Caco-2 (cell line): ENCODE measurements at regions not wholly inside any gene's neighbourhood (a gene's known extent, or its start where the extent isn't known, plus 50 kb on each side); places are given as distances from the start of the nearest gene placed in this dataset.
"Not testable (repeated sequence)": the region's sequence is repeated elsewhere in the genome, so short reads cannot be mapped to it uniquely, and the experiment has no call there.

ENCODE experiments used
- BruUV-seq: library from RNA; stranded (reverse); fragments of 400-500 nt; replicated peaks from 2 replicates; lab custom pipeline; 2021; lab: Mats Ljungman, UMichigan
- CTCF ChIA-PET: fragments of 300-600 bp; sonication (Branson Sonifier 250); formaldehyde crosslinking; loops from one replicate; lab custom pipeline; 2022; ENCODE audit warnings: antibody characterized with exemption; lab: Charles Lee
- POLR2A ChIA-PET: fragments of 300-600 bp; sonication (Branson Sonifier 250); formaldehyde crosslinking; loops from one replicate; lab custom pipeline; 2022; ENCODE audit warnings: antibody characterized with exemption; lab: Charles Lee
- DNase-seq, 2 experiments: peaks; one replicate each; pipeline versions ENCODE4 v3.0.0 to v3.0.0-alpha.2; 2020 to 2022
- H3K27me3 ChIP-seq: replicated peaks from 2 replicates; pipeline ENCODE4 v1.6.0; 2011; ENCODE audit warnings: low read length; ENCODE audit not compliant: control insufficient read depth, insufficient read depth
- H3K36me3 ChIP-seq: 2 replicates; pipeline ENCODE4 v1.5.1; 2011; ENCODE audit warnings: low read length; ENCODE audit not compliant: control insufficient read depth, insufficient read depth
- H3K4me1 ChIP-seq: fragments of 250-450 bp; sonication (Bioruptor Pico); 2 replicates; pipeline ENCODE4 v1.5.1; 2020; ENCODE audit warnings: mild to moderate bottlenecking
- H3K4me3 ChIP-seq: 2 replicates; pipeline ENCODE4 v1.5.1; 2011; ENCODE audit warnings: low read depth, mild to moderate bottlenecking, control low read depth, low read length
- H3K9me3 ChIP-seq: fragments of 250-450 bp; sonication (Bioruptor Pico); 2 replicates; pipeline ENCODE4 v1.5.1; 2020; ENCODE audit warnings: mild to moderate bottlenecking, moderate library complexity
- H3K27ac Mint-ChIP-seq: one replicate; pipeline ENCODE4 v1.8.0; 2022; ENCODE audit warnings: mixed read lengths; ENCODE audit not compliant: unreplicated experiment
- H3K27me3 Mint-ChIP-seq: one replicate; pipeline ENCODE4 v1.8.0; 2022; ENCODE audit warnings: mixed read lengths; ENCODE audit not compliant: insufficient read depth, unreplicated experiment
- H3K36me3 Mint-ChIP-seq: one replicate; pipeline ENCODE4 v1.8.0; 2022; ENCODE audit warnings: mild to moderate bottlenecking, mixed read lengths; ENCODE audit not compliant: insufficient read depth, unreplicated experiment
- H3K4me1 Mint-ChIP-seq: one replicate; pipeline ENCODE4 v1.8.0; 2022; ENCODE audit warnings: low read depth, mixed read lengths; ENCODE audit not compliant: unreplicated experiment
- H3K4me3 Mint-ChIP-seq: one replicate; pipeline ENCODE4 v1.8.0; 2022; ENCODE audit warnings: mild to moderate bottlenecking, moderate library complexity, mixed read lengths; ENCODE audit not compliant: unreplicated experiment
- H3K9me3 Mint-ChIP-seq: one replicate; pipeline ENCODE4 v1.8.0; 2022; ENCODE audit warnings: mixed read lengths; ENCODE audit not compliant: unreplicated experiment
- intact Hi-C: fragments of 100-400 bp; cut with micrococcal nuclease; formaldehyde crosslinking; loops from one replicate; pipeline ENCODE4 v1.10.0; 2022; ENCODE audit not compliant: unreplicated experiment
- TF ChIP-seq, protein P1 (sequence below), 2 experiments: fragments of 200-600 bp in 1 of 2; IDR thresholded peaks; 1 replicate in 1 of 2; 2 replicates in 1 of 2; pipeline versions ENCODE4 v1.5.1 to v1.8.0; 2011 to 2022; ENCODE audit warnings: antibody characterized with exemption in 1 of 2, control low read depth in 1 of 2, inconsistent platforms in 1 of 2, low read depth in 1 of 2, low read length in 1 of 2, mild to moderate bottlenecking in 1 of 2, moderate library complexity in 1 of 2; ENCODE audit not compliant: insufficient read depth in 1 of 2, severe bottlenecking in 1 of 2, unreplicated experiment in 1 of 2

DNA sequence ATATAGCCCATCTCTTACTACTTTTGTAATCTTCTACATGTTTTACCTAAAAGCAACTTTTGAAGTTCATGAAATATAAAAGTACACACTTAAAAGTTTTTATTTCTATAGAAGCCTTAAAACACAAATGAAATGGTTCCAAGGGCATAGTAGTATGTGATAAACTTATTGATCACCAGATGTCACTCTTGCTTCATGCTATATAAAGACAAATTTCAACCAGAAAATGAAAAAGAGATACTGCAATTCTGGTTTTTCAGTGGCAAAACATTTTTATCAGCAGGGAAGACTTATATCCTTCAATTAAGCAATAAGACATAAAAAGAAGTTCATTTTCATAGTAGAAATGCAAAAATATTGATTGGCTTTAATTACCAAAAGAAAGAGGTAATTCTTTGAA, 69.4 kb upstream of the FBXL17 start:
- Mint-ChIP-seq H3K4me3 (no peak overlapping the region), H3K4me1 (no peaks in the 10 kb centered on the region), H3K36me3 (no peaks in the 10 kb centered on the region), H3K27ac (no peak overlapping the region), H3K9me3 (peaks cover 26% of the 10 kb centered on the region), H3K27me3 (no peaks in the 10 kb centered on the region)
- BruUV-seq, result no TSS peak
- TF ChIP-seq, protein P1, sequence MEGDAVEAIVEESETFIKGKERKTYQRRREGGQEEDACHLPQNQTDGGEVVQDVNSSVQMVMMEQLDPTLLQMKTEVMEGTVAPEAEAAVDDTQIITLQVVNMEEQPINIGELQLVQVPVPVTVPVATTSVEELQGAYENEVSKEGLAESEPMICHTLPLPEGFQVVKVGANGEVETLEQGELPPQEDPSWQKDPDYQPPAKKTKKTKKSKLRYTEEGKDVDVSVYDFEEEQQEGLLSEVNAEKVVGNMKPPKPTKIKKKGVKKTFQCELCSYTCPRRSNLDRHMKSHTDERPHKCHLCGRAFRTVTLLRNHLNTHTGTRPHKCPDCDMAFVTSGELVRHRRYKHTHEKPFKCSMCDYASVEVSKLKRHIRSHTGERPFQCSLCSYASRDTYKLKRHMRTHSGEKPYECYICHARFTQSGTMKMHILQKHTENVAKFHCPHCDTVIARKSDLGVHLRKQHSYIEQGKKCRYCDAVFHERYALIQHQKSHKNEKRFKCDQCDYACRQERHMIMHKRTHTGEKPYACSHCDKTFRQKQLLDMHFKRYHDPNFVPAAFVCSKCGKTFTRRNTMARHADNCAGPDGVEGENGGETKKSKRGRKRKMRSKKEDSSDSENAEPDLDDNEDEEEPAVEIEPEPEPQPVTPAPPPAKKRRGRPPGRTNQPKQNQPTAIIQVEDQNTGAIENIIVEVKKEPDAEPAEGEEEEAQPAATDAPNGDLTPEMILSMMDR (IDR thresholded peaks at IDR 0.05; ENCODE audit: insufficient read depth in 1 of 2, low read depth in 1 of 2, low read length in 1 of 2, severe bottlenecking in 1 of 2, unreplicated experiment in 1 of 2), result no peak
- no peaks in the 10 kb centered on the region for H3K27me3 ChIP-seq
- intact Hi-C loops, result no loop called here
- H3K9me3 ChIP-seq, result peaks cover 20% of the 10 kb centered on the region
- POLR2A ChIA-PET, result no interaction called here
- H3K4me1 ChIP-seq, result no peaks in the 10 kb centered on the region
- DNase-seq, result no peak
- no peak overlapping the region for H3K4me3 ChIP-seq
- H3K36me3 ChIP-seq, result no peaks in the 10 kb centered on the region
- CTCF ChIA-PET, result no interaction called here

DNA sequence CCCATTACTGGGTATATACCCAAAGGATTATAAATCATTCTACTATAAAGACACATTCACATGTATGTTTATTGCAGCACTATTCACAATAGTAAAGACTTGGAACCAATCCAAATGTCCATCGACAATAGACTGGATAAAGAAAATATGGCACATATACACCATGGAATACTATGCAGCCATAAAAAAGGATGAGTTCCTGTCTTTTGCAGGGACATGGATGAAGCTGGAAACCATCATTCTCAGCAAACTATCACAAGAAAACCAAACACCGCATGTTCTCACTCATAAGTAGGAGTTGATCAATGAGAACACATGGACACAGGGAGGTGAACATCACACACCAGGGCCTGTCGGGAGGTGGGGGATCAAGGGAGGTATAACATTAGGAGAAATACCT, 62.2 kb upstream of the FBXL17 start:
- H3K4me1 Mint-ChIP-seq, H3K9me3 ChIP-seq, CTCF ChIA-PET, DNase-seq, intact Hi-C loops, H3K27ac Mint-ChIP-seq, POLR2A ChIA-PET, H3K4me3 ChIP-seq, H3K36me3 ChIP-seq, H3K4me1 ChIP-seq, H3K4me3 Mint-ChIP-seq, H3K27me3 Mint-ChIP-seq, H3K27me3 ChIP-seq, BruUV-seq, H3K36me3 Mint-ChIP-seq: not testable (repeated sequence)
- peaks cover 23% of the 10 kb centered on the region for H3K9me3 Mint-ChIP-seq

DNA sequence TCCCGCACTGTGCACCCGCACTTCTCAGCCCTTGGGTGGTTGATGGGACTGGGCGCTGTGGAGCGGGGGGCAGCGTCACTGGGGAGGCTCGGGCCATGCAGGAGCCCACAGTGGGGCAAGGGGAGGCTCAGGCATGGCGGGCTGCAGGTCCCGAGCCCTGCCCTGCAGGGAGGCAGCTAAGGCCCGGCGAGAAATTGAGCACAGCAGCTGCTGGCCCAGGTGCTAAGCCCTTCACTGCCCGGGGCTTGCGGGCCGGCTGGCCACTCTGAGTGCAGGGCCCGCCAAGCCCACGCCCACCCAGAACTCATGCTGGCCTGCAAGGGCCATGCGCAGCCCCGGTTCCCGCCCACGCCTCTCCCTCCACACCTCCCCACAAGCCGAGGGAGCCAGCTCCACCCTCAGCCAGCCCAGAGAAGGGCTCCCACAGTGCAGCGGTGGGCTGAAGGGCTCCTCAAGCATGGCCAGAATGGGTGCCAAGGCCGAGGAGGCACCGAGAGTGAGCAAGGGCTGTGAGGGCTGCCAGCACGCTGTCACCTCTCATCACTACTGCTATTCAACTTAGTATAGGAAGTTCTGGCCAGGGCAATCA, 60.3 kb upstream of the FBXL17 start:
- DNase-seq, H3K4me1 ChIP-seq, CTCF ChIA-PET, BruUV-seq, H3K27me3 Mint-ChIP-seq, H3K36me3 ChIP-seq, H3K27me3 ChIP-seq, H3K9me3 ChIP-seq, H3K4me3 Mint-ChIP-seq, intact Hi-C loops, H3K4me1 Mint-ChIP-seq, H3K4me3 ChIP-seq, H3K27ac Mint-ChIP-seq, H3K36me3 Mint-ChIP-seq, POLR2A ChIA-PET: not testable (repeated sequence)
- H3K9me3 Mint-ChIP-seq, result peaks cover 23% of the 10 kb centered on the region

DNA sequence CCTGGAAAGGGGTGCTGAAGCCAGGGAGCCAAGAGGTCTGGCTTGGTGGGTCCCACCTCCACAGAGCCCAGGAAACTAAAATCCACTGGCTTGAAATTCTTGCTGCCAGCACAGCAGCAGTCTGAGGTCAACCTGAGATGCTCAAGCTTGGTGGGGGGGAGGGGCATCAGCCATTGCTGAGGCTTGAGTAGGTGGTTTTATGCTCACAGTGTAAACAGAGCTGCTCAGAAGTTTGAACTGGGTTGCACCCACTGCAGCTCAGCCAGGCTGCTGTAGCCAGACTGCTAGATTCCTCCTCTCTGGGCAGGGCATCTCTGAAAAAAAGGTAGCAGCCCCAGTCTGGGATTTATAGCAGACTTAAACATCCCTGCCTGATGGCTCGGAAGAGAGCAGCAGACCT, 55.5 kb upstream of the FBXL17 start:
- no peak for DNase-seq
- Histone ChIP-seq H3K4me1 (no peaks in the 10 kb centered on the region), H3K36me3 (no peaks in the 10 kb centered on the region; the same call in 1 of the 2 replicates), H3K9me3 (no peaks in the 10 kb centered on the region), H3K4me3 (no peak overlapping the region), H3K27me3 (no peaks in the 10 kb centered on the region)
- Mint-ChIP-seq H3K9me3 (peaks cover 12% of the 10 kb centered on the region), H3K27ac (no peak overlapping the region), H3K4me3 (no peak overlapping the region), H3K4me1 (no peaks in the 10 kb centered on the region), H3K36me3 (no peaks in the 10 kb centered on the region), H3K27me3 (no peaks in the 10 kb centered on the region)
- POLR2A ChIA-PET, result no interaction called here
- TF ChIP-seq, protein P1 (IDR thresholded peaks at IDR 0.05; ENCODE audit: insufficient read depth in 1 of 2, low read depth in 1 of 2, low read length in 1 of 2, severe bottlenecking in 1 of 2, unreplicated experiment in 1 of 2), result no peak
- no TSS peak for BruUV-seq
- intact Hi-C loops, result no loop called here
- CTCF ChIA-PET, result no interaction called here
